IMR-90 (cell line): ENCODE measurements at regions not wholly inside any gene's neighbourhood (a gene's known extent, or its start where the extent isn't known, plus 50 kb on each side); places are given as distances from the start of the nearest gene placed in this dataset.

Source experiments
- FOS ChIP-seq: fragments of 150-350 bp; IDR thresholded peaks from 2 replicates; pipeline ENCODE4 v1.6.1; 2016; ENCODE audit warnings: low read depth, low read length
- MAZ ChIP-seq: IDR thresholded peaks from 2 replicates; pipeline ENCODE4 v1.6.1; 2012; ENCODE audit warnings: low read depth, mild to moderate bottlenecking, low read length, improper control_type of control experiment, moderate library complexity, borderline replicate concordance
- POLR2A ChIP-seq: IDR thresholded peaks from 2 replicates; pipeline ENCODE4 v1.6.1; 2012; ENCODE audit warnings: mild to moderate bottlenecking, low read depth, low read length
- RFX5 ChIP-seq: IDR thresholded peaks from 2 replicates; pipeline ENCODE4 v1.8.0; 2012; ENCODE audit warnings: low read depth, mild to moderate bottlenecking, low read length, moderate library complexity

DNA sequence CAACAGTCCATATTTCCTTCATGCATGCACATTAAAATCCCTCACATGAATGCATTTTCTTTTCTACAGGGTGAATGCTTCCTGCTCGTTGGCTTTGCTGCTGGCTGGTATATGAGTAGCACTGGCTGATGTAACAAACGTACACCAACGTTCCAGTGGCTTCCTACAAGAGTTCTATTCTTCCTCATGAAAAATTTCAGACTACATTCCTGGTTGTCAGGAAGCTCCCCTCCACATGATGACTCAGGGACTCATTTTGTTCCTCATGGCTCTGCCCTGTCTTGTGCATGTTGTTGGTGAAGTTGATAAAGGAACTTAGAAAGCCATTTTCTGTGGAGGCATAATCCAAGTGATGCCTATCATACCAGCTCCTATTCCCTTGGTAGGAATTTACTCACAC is 470.7 kb upstream of the KLF6 start:
- TF ChIP-seq MAZ: no peak
- TF ChIP-seq RFX5: no peak
- TF ChIP-seq FOS: no peak
- TF ChIP-seq POLR2A: no peak
